K562 (cell line): ENCODE measurements at regions not wholly inside any gene's neighbourhood (a gene's known extent, or its start where the extent isn't known, plus 50 kb on each side); places are given as distances from the start of the nearest gene placed in this dataset.

Experiments
- ATAC-seq: fragments of 200-7000 bp; cut with Tn5 transposase; 3 replicates; pipeline ENCODE4 v1.9.1; 2020; ENCODE audit warnings: moderate library complexity
- BruUV-seq: library from RNA; stranded (reverse); fragments of 400-500 nt; replicated peaks from 2 replicates; lab custom pipeline; 2021; lab: Mats Ljungman, UMichigan
- CTCF ChIA-PET: fragments of 300-600 bp; formaldehyde crosslinking; extraction: SDS; loops from one replicate; lab custom pipeline; 2021; ENCODE audit warnings: low intra/inter-chr PET ratio; lab: Yijun Ruan, JAX
- POLR2A ChIA-PET: fragments of 300-600, 350-650 bp; sonication (Branson Sonifier 250); formaldehyde crosslinking; extraction: SDS; loops from one replicate; lab custom pipeline; 2021; ENCODE audit warnings: antibody characterized with exemption, inconsistent platforms; lab: Yijun Ruan, JAX
- DNase-seq, 4 experiments: peaks; one replicate each; pipeline versions ENCODE4 v3.0.0 to v3.0.0-alpha.2; 2011 to 2018; ENCODE audit warnings: low spot score in 3 of 4, mixed read lengths in 3 of 4; ENCODE audit errors: extremely low read depth in 1 of 4
- FAIRE-seq: peaks from 2 replicates; lab custom pipeline; 2011; peaks lifted over from hg19 to GRCh38; lab: Jason Lieb, UNC
- H2AFZ ChIP-seq: 2 replicates; pipeline ENCODE4 v1.6.0; 2011; ENCODE audit warnings: low read depth, low read length, control low read depth, inconsistent platforms
- H3K27ac ChIP-seq: fragments of 200-600 bp; 3 replicates; pipeline ENCODE4 v1.8.0; 2011; ENCODE audit warnings: low read depth, mild to moderate bottlenecking, control low read depth, inconsistent platforms, low read length, moderate library complexity, mixed read lengths; ENCODE audit errors: extremely low read depth
- H3K27me3 ChIP-seq, 2 experiments: fragments of 300-600 bp in 1 of 2; 2 replicates in 1 of 2; 3 replicates in 1 of 2; pipeline versions ENCODE4 v1.6.0 to v1.8.0; 2011; ENCODE audit warnings: inconsistent platforms in 2 of 2, low read length in 2 of 2, mild to moderate bottlenecking in 1 of 2, mixed read lengths in 1 of 2, moderate library complexity in 1 of 2; ENCODE audit not compliant: control insufficient read depth in 2 of 2, insufficient read depth in 2 of 2
- H3K36me3 ChIP-seq: fragments of 300-600 bp; 3 replicates; pipeline ENCODE4 v1.8.0; 2011; ENCODE audit warnings: mild to moderate bottlenecking, low read length, inconsistent platforms; ENCODE audit not compliant: control insufficient read depth, insufficient read depth
- H3K4me1 ChIP-seq, 2 experiments: fragments of 200-600 bp in 1 of 2; replicated peaks in 1 of 2; 2 replicates in 1 of 2; 3 replicates in 1 of 2; pipeline versions ENCODE4 v1.5.1 to v1.8.0; 2011; ENCODE audit warnings: inconsistent platforms in 2 of 2, low read length in 2 of 2, mild to moderate bottlenecking in 1 of 2, mixed read lengths in 1 of 2, moderate library complexity in 1 of 2; ENCODE audit not compliant: control insufficient read depth in 2 of 2, insufficient read depth in 2 of 2
- H3K4me2 ChIP-seq: 2 replicates; pipeline ENCODE4 v1.6.1; 2011; ENCODE audit warnings: low read length, control low read depth, inconsistent platforms, mixed read lengths; ENCODE audit not compliant: insufficient read depth
- H3K4me3 ChIP-seq: fragments of 200-600 bp; sonication (generic), shearing (Covaris generic); 2 replicates; pipeline ENCODE4 v1.5.1; 2016; ENCODE audit warnings: control low read depth, inconsistent platforms
- H3K79me2 ChIP-seq: fragments of 200-600 bp; 3 replicates; pipeline ENCODE4 v1.8.0; 2011; ENCODE audit warnings: low read length, inconsistent platforms; ENCODE audit not compliant: control insufficient read depth, insufficient read depth
- H3K9ac ChIP-seq, 2 experiments: 2 replicates each; pipeline versions ENCODE4 v1.6.0 to v1.6.1; 2011; ENCODE audit warnings: low read depth in 2 of 2, low read length in 2 of 2, control low read depth in 1 of 2, inconsistent platforms in 1 of 2, mild to moderate bottlenecking in 1 of 2, mixed read lengths in 1 of 2; ENCODE audit not compliant: insufficient read depth in 1 of 2
- H3K9me1 ChIP-seq: one replicate; pipeline ENCODE4 v1.6.0; 2011; ENCODE audit warnings: inconsistent platforms, mild to moderate bottlenecking, low read length, moderate library complexity; ENCODE audit not compliant: control insufficient read depth, insufficient read depth
- H3K9me3 ChIP-seq: replicated peaks from 2 replicates; pipeline ENCODE4 v1.5.1; 2011; ENCODE audit warnings: low read depth, low read length, inconsistent platforms; ENCODE audit not compliant: control insufficient read depth, insufficient read depth
- H4K20me1 ChIP-seq: replicated peaks from 2 replicates; pipeline ENCODE4 v1.6.1; 2011; ENCODE audit warnings: low read length, inconsistent platforms, mixed read lengths; ENCODE audit not compliant: control insufficient read depth, insufficient read depth
- CSDE1 ChIP-seq, 2 experiments: fragments of 450-650 bp; IDR thresholded peaks; 2 replicates each; pipeline ENCODE4 v1.6.1; 2016; ENCODE audit warnings: mild to moderate bottlenecking in 1 of 2
- DACH1 ChIP-seq: fragments of 450-650 bp; IDR thresholded peaks from 2 replicates; pipeline ENCODE4 v1.6.1; 2018; ENCODE audit not compliant: partially characterized antibody
- ESRRA ChIP-seq: fragments of 450-650 bp; IDR thresholded peaks from 2 replicates; pipeline ENCODE4 v1.6.1; 2014; ENCODE audit warnings: low read depth, mild to moderate bottlenecking, moderate library complexity, borderline replicate concordance
- HNRNPK ChIP-seq: fragments of 200-400 bp; formaldehyde crosslinking; IDR thresholded peaks from one replicate; pipeline ENCODE4 v1.6.1; 2018; ENCODE audit warnings: mild to moderate bottlenecking, low read depth, low read length; ENCODE audit not compliant: poor library complexity, severe bottlenecking
- NFATC3 ChIP-seq: fragments of 450-650 bp; IDR thresholded peaks from 2 replicates; pipeline ENCODE4 v1.6.1; 2017; ENCODE audit warnings: mild to moderate bottlenecking
- PBX2 ChIP-seq, 2 experiments: IDR thresholded peaks in 1 of 2; conservative IDR thresholded peaks in 1 of 2; 2 replicates each; pipeline ENCODE4 v1.6.1; 2016; ENCODE audit warnings: low read depth in 2 of 2, mild to moderate bottlenecking in 1 of 2, missing compliant biosample characterization in 1 of 2, missing genetic modification characterization in 1 of 2, moderate library complexity in 1 of 2
- SAFB ChIP-seq: fragments of 200-400 bp; formaldehyde crosslinking; IDR thresholded peaks from 2 replicates; pipeline ENCODE4 v1.6.1; 2017; ENCODE audit warnings: low read depth, low read length, borderline replicate concordance
- SMAD3 ChIP-seq: fragments of 450-650 bp; formaldehyde crosslinking; conservative IDR thresholded peaks from 2 replicates; pipeline ENCODE4 v1.4.0; 2020; ENCODE audit warnings: mild to moderate bottlenecking
- XRCC3 ChIP-seq: fragments of 450-650 bp; IDR thresholded peaks from 2 replicates; pipeline ENCODE4 v1.6.1; 2017; ENCODE audit warnings: mild to moderate bottlenecking, moderate library complexity
- ZC3H4 ChIP-seq: sonication (generic); formaldehyde crosslinking; IDR thresholded peaks from 2 replicates; pipeline ENCODE4 v1.9.0; 2021; ENCODE audit warnings: missing genetic modification reagents, borderline replicate concordance
- ZNF197 ChIP-seq: fragments of 200-800 bp; sonication (Bioruptor generic); IDR thresholded peaks from 2 replicates; pipeline ENCODE4 v1.6.1; 2016; ENCODE audit warnings: low read depth, missing genetic modification characterization, missing compliant biosample characterization
- WGBS: fragments of 100-300 bp; shearing (Covaris generic); methylation state at CpG from one replicate; pipeline ENCODE4 v1.1.6; 2016; ENCODE audit warnings: low coverage, mixed read lengths; ENCODE audit not compliant: insufficient coverage; ENCODE audit errors: missing lambda C conversion rate; 5-methylcytosine and 5-hydroxymethylcytosine counted together
- in situ Hi-C: fragments of 300-500 bp; cut with MboI; formaldehyde crosslinking; loops from 4 replicates; pipeline ENCODE4 v1.15.0; 2018; ENCODE audit warnings: inconsistent platforms, mixed read lengths
- intact Hi-C: fragments of 100-400 bp; cut with micrococcal nuclease; formaldehyde crosslinking; loops from 2 replicates; pipeline ENCODE4 v1.14.2; 2022
- TF ChIP-seq, protein P1 (sequence below): fragments of 450-650 bp; IDR thresholded peaks from 2 replicates; pipeline ENCODE4 v1.6.1; 2016; ENCODE audit warnings: mild to moderate bottlenecking
- TF ChIP-seq, protein P2 (sequence below): sonication (generic); formaldehyde crosslinking; IDR thresholded peaks from 2 replicates; pipeline ENCODE4 v1.8.1; 2023; ENCODE audit warnings: mild to moderate bottlenecking, missing genetic modification reagents
- TF ChIP-seq, protein P3 (sequence below): fragments of 450-650 bp; conservative IDR thresholded peaks from 2 replicates; pipeline ENCODE4 v1.6.1; 2016; ENCODE audit warnings: missing genetic modification characterization, low read depth, mild to moderate bottlenecking, control low read depth, missing compliant biosample characterization

GRCh38 chr2:240326886-240327285 lies 108.6 kb upstream of the GPC1 start:
- Histone ChIP-seq H3K9ac (no peak overlapping the region), H3K36me3 (no peaks in the 10 kb centered on the region), H3K27ac (no peak overlapping the region), H3K79me2 (no peaks in the 10 kb centered on the region), H3K4me1 (no peaks in the 10 kb centered on the region; a peak in 1 of 5 replicates), H3K9me1 (no peaks in the 10 kb centered on the region), H4K20me1 (0 out of 2 replicates have a peak, but pooled peaks cover 3% of the 10 kb centered on the region), H3K4me2 (no peak overlapping the region), H3K9me3 (no peaks in the 10 kb centered on the region), H3K4me3 (no peak overlapping the region), H2AFZ (no peak overlapping the region), H3K27me3 (peaks cover 8 to 57% of the 10 kb centered on the region in 2 experiments; a peak in 3 of 5 replicates)
- no peak for TF ChIP-seq DACH1
- no peak for TF ChIP-seq ZNF197
- TF ChIP-seq, protein P1, sequence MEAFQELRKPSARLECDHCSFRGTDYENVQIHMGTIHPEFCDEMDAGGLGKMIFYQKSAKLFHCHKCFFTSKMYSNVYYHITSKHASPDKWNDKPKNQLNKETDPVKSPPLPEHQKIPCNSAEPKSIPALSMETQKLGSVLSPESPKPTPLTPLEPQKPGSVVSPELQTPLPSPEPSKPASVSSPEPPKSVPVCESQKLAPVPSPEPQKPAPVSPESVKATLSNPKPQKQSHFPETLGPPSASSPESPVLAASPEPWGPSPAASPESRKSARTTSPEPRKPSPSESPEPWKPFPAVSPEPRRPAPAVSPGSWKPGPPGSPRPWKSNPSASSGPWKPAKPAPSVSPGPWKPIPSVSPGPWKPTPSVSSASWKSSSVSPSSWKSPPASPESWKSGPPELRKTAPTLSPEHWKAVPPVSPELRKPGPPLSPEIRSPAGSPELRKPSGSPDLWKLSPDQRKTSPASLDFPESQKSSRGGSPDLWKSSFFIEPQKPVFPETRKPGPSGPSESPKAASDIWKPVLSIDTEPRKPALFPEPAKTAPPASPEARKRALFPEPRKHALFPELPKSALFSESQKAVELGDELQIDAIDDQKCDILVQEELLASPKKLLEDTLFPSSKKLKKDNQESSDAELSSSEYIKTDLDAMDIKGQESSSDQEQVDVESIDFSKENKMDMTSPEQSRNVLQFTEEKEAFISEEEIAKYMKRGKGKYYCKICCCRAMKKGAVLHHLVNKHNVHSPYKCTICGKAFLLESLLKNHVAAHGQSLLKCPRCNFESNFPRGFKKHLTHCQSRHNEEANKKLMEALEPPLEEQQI = no peak
- TF ChIP-seq PBX2 (CRISPR knock-in tag; IDR thresholded peaks at IDR 0.05; ENCODE audit: low read depth) = no peak
- TF ChIP-seq PBX2 (tag; conservative IDR thresholded peaks at IDR 0.05; ENCODE audit: low read depth) = no peak
- no peak for TF ChIP-seq ZC3H4 (CRISPR knock-in tag)
- TF ChIP-seq HNRNPK = no peak
- no peak for TF ChIP-seq SAFB
- TF ChIP-seq, protein P2, sequence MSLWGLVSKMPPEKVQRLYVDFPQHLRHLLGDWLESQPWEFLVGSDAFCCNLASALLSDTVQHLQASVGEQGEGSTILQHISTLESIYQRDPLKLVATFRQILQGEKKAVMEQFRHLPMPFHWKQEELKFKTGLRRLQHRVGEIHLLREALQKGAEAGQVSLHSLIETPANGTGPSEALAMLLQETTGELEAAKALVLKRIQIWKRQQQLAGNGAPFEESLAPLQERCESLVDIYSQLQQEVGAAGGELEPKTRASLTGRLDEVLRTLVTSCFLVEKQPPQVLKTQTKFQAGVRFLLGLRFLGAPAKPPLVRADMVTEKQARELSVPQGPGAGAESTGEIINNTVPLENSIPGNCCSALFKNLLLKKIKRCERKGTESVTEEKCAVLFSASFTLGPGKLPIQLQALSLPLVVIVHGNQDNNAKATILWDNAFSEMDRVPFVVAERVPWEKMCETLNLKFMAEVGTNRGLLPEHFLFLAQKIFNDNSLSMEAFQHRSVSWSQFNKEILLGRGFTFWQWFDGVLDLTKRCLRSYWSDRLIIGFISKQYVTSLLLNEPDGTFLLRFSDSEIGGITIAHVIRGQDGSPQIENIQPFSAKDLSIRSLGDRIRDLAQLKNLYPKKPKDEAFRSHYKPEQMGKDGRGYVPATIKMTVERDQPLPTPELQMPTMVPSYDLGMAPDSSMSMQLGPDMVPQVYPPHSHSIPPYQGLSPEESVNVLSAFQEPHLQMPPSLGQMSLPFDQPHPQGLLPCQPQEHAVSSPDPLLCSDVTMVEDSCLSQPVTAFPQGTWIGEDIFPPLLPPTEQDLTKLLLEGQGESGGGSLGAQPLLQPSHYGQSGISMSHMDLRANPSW (CRISPR knock-in tag) = no peak
- TF ChIP-seq SMAD3 (CRISPR knock-in tag) = no peak
- no peak for TF ChIP-seq ESRRA
- TF ChIP-seq, protein P3, sequence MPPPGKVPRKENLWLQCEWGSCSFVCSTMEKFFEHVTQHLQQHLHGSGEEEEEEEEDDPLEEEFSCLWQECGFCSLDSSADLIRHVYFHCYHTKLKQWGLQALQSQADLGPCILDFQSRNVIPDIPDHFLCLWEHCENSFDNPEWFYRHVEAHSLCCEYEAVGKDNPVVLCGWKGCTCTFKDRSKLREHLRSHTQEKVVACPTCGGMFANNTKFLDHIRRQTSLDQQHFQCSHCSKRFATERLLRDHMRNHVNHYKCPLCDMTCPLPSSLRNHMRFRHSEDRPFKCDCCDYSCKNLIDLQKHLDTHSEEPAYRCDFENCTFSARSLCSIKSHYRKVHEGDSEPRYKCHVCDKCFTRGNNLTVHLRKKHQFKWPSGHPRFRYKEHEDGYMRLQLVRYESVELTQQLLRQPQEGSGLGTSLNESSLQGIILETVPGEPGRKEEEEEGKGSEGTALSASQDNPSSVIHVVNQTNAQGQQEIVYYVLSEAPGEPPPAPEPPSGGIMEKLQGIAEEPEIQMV (tag) = no peak
- TF ChIP-seq NFATC3 = no peak
- TF ChIP-seq CSDE1 (IDR thresholded peaks at IDR 0.05) = no peak
- no peak for TF ChIP-seq XRCC3
- BruUV-seq = no TSS peak
- FAIRE-seq (no peak), DNase-seq (no peak), ATAC-seq (no peak)
- ChIA-PET POLR2A (no interaction called here), CTCF (no interaction called here)
- in situ Hi-C loops (no loop called here), intact Hi-C loops (no loop called here)
- 0% methylated on average over 9 of the region's 9 CpGs for WGBS
